Common myeloid progenitor, CD34-positive (primary cell): ENCODE measurements at regions not wholly inside any gene's neighbourhood (a gene's known extent, or its start where the extent isn't known, plus 50 kb on each side); places are given as distances from the start of the nearest gene placed in this dataset.

ENCODE experiments used
- CTCF ChIA-PET: fragments of 350-600 bp; sonication (Branson Sonifier 250); formaldehyde crosslinking; loops from one replicate; lab custom pipeline; 2021; ENCODE audit warnings: antibody characterized with exemption; lab: Charles Lee
- POLR2A ChIA-PET: fragments of 350-600 bp; sonication (Branson Sonifier 250); formaldehyde crosslinking; loops from one replicate; lab custom pipeline; 2021; ENCODE audit warnings: antibody characterized with exemption; lab: Charles Lee
- DNase-seq, 3 donors: peaks; one replicate each; pipeline versions ENCODE4 v3.0.0 to v3.0.0-alpha.2; 2013
- H3K27ac ChIP-seq, 2 experiments: 1 replicate in 1 of 2; 2 replicates in 1 of 2; pipeline ENCODE4 v1.7.0; 2013; ENCODE audit warnings: inconsistent platforms in 2 of 2, low read length in 2 of 2, mild to moderate bottlenecking in 2 of 2, low read depth in 1 of 2, moderate library complexity in 1 of 2; ENCODE audit not compliant: severe bottlenecking in 2 of 2, insufficient read depth in 1 of 2, poor library complexity in 1 of 2
- H3K27me3 ChIP-seq, 5 experiments: replicated peaks in 2 of 5; 1 replicate in 3 of 5; 2 replicates in 2 of 5; pipeline versions ENCODE4 v1.6.1 to v1.7.0; 2013; ENCODE audit warnings: low read length in 4 of 5, mild to moderate bottlenecking in 2 of 5, moderate library complexity in 2 of 5, inconsistent platforms in 1 of 5; ENCODE audit not compliant: insufficient read depth in 5 of 5, control insufficient read depth in 4 of 5
- H3K36me3 ChIP-seq, 4 experiments: 1 replicate in 2 of 4; 2 replicates in 2 of 4; pipeline versions ENCODE4 v1.6.1 to v1.7.0; 2013; ENCODE audit warnings: low read length in 3 of 4, control low read depth in 1 of 4, mild to moderate bottlenecking in 1 of 4; ENCODE audit not compliant: control insufficient read depth in 4 of 4, insufficient read depth in 4 of 4
- H3K4me1 ChIP-seq, 4 experiments: 1 replicate in 3 of 4; 2 replicates in 1 of 4; pipeline versions ENCODE4 v1.6.1 to v1.7.1; 2013; ENCODE audit warnings: low read length in 3 of 4, mild to moderate bottlenecking in 3 of 4, control low read depth in 1 of 4, inconsistent platforms in 1 of 4, moderate library complexity in 1 of 4; ENCODE audit not compliant: control insufficient read depth in 4 of 4, insufficient read depth in 4 of 4; ENCODE audit errors: control extremely low read depth in 1 of 4
- H3K4me3 ChIP-seq, 7 experiments: 1 replicate in 4 of 7; 2 replicates in 3 of 7; pipeline versions ENCODE4 v1.5.1 to v1.7.0; 2013; ENCODE audit warnings: mild to moderate bottlenecking in 7 of 7, low read length in 6 of 7, moderate library complexity in 6 of 7, inconsistent platforms in 2 of 7, low read depth in 2 of 7, control low read depth in 1 of 7; ENCODE audit not compliant: insufficient read depth in 4 of 7, control insufficient read depth in 1 of 7; ENCODE audit errors: extremely low read depth in 1 of 7
- H3K9me3 ChIP-seq, 5 experiments: 1 replicate in 4 of 5; 2 replicates in 1 of 5; pipeline versions ENCODE4 v1.6.1 to v1.7.1; 2013; ENCODE audit warnings: low read length in 4 of 5, mild to moderate bottlenecking in 2 of 5, inconsistent platforms in 1 of 5, low read depth in 1 of 5, moderate library complexity in 1 of 5; ENCODE audit not compliant: control insufficient read depth in 4 of 5, insufficient read depth in 2 of 5; ENCODE audit errors: control extremely low read depth in 1 of 5
- WGBS: methylation state at CpG from one replicate; pipeline ENCODE4 v1.1.5; 2013; ENCODE audit not compliant: insufficient coverage; 5-methylcytosine and 5-hydroxymethylcytosine counted together

- ChIA-PET POLR2A (no interaction called here), CTCF (no interaction called here)
- peaks cover 0 to 2% (median 0%) of the 10 kb centered on the region in 5 experiments for H3K27me3 ChIP-seq
- no peak for DNase-seq
- no peaks in the 10 kb centered on the region for H3K36me3 ChIP-seq
- no peaks in the 10 kb centered on the region for H3K4me1 ChIP-seq
- H3K4me3 ChIP-seq: no peak overlapping the region
- no peaks in the 10 kb centered on the region for H3K9me3 ChIP-seq
- 88% methylated on average over 6 of the region's 7 CpGs for WGBS
- H3K27ac ChIP-seq: no peak overlapping the region
These were observed 229.8 kb upstream of the TEX13C start for GRCh38 chrX:125089761-125090445.

- no peak for DNase-seq
- Histone ChIP-seq H3K27me3 (no peaks in the 10 kb centered on the region), H3K9me3 (no peaks in the 10 kb centered on the region), H3K4me3 (no peak overlapping the region), H3K36me3 (no peaks in the 10 kb centered on the region), H3K4me1 (no peaks in the 10 kb centered on the region), H3K27ac (no peak overlapping the region)
- ChIA-PET POLR2A (no interaction called here), CTCF (no interaction called here)
- 67% methylated on average over 3 of the region's 3 CpGs for WGBS
These were observed 225.8 kb upstream of the TEX13C start for GRCh38 chrX:125093852-125094251.

GRCh38 chrX:125094901-125095300, 224.8 kb upstream of the TEX13C start:
- DNase-seq: no peak
- Histone ChIP-seq H3K36me3 (no peaks in the 10 kb centered on the region), H3K4me3 (no peak overlapping the region), H3K27me3 (no peaks in the 10 kb centered on the region), H3K9me3 (no peaks in the 10 kb centered on the region), H3K27ac (no peak overlapping the region), H3K4me1 (no peaks in the 10 kb centered on the region)
- ChIA-PET CTCF (no interaction called here), POLR2A (no interaction called here)

GRCh38 chrX:125096469-125096868, 223.2 kb upstream of the TEX13C start:
- no peaks in the 10 kb centered on the region for H3K27me3 ChIP-seq
- no peaks in the 10 kb centered on the region for H3K4me1 ChIP-seq
- no peak overlapping the region for H3K4me3 ChIP-seq
- H3K36me3 ChIP-seq: no peaks in the 10 kb centered on the region
- no peak overlapping the region for H3K27ac ChIP-seq
- CTCF ChIA-PET: interaction anchor here (0.6 kb wide), 1 partner anchor 882 kb away, joined by 4 read pairs; no protein-coding TSS in a partner anchor
- WGBS: 86% methylated on average over 1 of the region's 2 CpGs
- no peak for DNase-seq
- POLR2A ChIA-PET: no interaction called here
- H3K9me3 ChIP-seq: no peaks in the 10 kb centered on the region

GRCh38 chrX:125096870-125097269, 222.8 kb upstream of the TEX13C start:
- Histone ChIP-seq H3K4me1 (no peaks in the 10 kb centered on the region), H3K27me3 (no peaks in the 10 kb centered on the region), H3K36me3 (no peaks in the 10 kb centered on the region), H3K4me3 (no peak overlapping the region), H3K27ac (no peak overlapping the region), H3K9me3 (no peaks in the 10 kb centered on the region)
- DNase-seq: no peak
- WGBS: no CpG with 5 or more reads among the region's 1 CpG
- ChIA-PET CTCF (interaction anchor here (0.6 kb wide), 1 partner anchor 883 kb away, joined by 4 read pairs; no protein-coding TSS in a partner anchor), POLR2A (no interaction called here)

- Histone ChIP-seq H3K36me3 (no peaks in the 10 kb centered on the region), H3K4me1 (no peaks in the 10 kb centered on the region), H3K27me3 (no peaks in the 10 kb centered on the region), H3K27ac (no peak overlapping the region), H3K9me3 (no peaks in the 10 kb centered on the region), H3K4me3 (no peak overlapping the region)
- no peak for DNase-seq
- ChIA-PET CTCF (no interaction called here), POLR2A (no interaction called here)
- no CpG with 5 or more reads among the region's 1 CpG for WGBS
These were observed 217.5 kb upstream of the TEX13C start for GRCh38 chrX:125101971-125102755.

GRCh38 chrX:125103693-125104092, 216.0 kb upstream of the TEX13C start:
- Histone ChIP-seq H3K27me3 (no peaks in the 10 kb centered on the region), H3K9me3 (no peaks in the 10 kb centered on the region), H3K4me1 (no peaks in the 10 kb centered on the region), H3K36me3 (no peaks in the 10 kb centered on the region), H3K27ac (no peak overlapping the region), H3K4me3 (no peak overlapping the region)
- ChIA-PET POLR2A (no interaction called here), CTCF (no interaction called here)
- 92% methylated on average over 9 of the region's 11 CpGs for WGBS
- DNase-seq: no peak
